ENCODE measurements at regions not wholly inside any gene's neighbourhood (a gene's known extent, or its start where the extent isn't known, plus 50 kb on each side); places are given as distances from the start of the nearest gene placed in this dataset.
"Not testable (repeated sequence)": the region's sequence is repeated elsewhere in the genome, so short reads cannot be mapped to it uniquely, and the experiment has no call there.

GRCh38 chr7:106376026-106376799 is 91.4 kb upstream of the NAMPT start:
- DNase-seq (ENCODE audit: low spot score), result no peak

DNA sequence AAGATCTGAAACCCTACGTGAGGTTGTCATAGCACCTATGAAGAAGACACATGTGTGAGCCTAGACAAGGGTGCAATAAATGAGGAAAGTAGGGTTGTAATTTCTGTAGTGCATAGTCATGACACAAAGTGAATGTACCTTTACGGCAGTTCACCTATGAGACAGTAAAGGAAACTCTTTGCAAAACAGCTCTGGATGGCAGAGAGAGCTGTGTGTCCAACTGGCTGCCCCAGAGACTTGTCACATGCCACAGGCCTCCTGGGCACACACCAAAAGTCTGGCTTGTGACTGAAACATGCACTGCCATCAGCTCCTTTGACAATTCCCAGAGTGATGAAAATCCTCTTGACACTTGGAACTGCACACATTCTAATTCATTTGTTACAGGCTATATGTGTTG is 90.7 kb upstream of the NAMPT start:
- DNase-seq (ENCODE audit: low spot score), result no peak

GRCh38 chr7:106374437-106374836 is 89.7 kb upstream of the NAMPT start:
- no peak for DNase-seq (ENCODE audit: low spot score)

DNA sequence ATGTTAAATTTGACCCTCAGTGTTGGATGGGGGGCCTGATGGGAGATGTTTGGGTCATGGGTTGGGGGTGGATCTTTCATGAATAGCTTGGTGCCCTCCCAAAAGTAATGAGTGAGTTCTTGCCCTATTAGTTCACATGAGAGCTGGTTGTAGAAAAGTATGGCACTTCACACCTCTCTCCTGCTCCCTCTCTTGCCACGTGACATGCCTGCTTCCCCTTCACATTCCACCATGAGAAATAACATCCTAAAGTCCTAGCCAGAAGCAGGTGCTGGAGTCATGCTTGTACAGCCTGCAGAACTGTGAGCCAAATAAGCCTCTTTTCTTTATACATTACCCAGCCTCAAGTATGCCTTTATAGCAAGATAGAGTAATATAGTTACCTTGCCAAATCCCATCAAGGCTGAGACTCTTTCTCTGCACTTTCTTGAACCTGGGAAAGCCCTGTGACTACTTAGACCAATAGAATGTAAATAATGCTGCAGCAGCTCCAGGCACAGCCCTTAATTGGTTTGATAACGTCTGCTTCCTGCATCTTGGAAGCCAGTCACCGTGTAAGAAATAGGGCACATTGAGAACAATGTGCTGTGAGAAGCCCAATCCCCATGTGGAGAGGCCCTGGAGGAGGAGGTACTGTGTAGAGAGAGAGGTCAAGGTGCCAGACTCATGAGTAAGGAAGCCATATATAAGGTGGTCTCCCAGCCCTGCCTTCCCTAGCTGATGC is 88.0 kb upstream of the NAMPT start:
- no peak for DNase-seq (ENCODE audit: low spot score)

- DNase-seq (ENCODE audit: low spot score), result no peak
Observed at GRCh38 chr7:106372126-106372525, 87.3 kb upstream of the NAMPT start.

DNA sequence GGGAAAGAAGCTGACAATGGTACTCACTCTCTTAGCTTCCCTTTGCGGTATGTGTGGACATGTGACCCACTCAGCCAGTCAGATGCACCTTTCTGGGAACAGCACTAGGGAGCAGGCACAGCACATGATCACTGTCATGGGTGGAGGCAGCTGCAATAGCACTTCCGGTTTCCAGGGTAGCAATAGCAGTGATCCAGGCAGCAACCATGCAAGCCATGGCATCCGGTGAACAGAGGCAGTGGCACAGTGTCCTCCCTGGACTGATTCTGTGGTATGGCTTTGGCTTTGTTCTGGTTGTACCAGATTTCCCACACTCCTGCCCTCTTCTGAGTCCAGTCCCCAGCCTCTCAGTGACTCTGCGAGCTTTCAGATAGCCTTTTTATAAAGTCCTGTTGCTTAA is 86.8 kb upstream of the NAMPT start:
- no peak for DNase-seq (ENCODE audit: low spot score)

DNA sequence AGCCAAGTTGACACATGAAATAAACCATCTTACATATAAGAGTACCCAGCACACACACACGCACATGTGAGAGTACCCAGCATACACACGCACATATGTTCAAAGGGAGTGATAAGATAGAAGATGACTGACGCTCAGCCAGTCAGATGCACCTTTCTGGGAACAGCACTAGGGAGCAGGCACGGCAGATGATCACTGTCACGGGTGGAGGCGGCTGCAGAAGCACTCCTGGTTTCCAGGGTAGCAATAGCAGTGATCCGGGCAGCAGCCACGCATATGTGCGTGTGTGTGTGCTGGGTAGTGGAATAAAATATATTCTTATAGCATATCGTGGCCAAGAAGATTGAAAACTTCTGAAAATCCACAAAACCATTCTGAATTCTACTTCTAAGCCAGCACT is 85.8 kb upstream of the NAMPT start:
- DNase-seq (ENCODE audit: low spot score), result no peak

GRCh38 chr7:106369816-106370215 is 85.0 kb upstream of the NAMPT start:
- DNase-seq (ENCODE audit: low spot score), result no peak

GRCh38 chr7:106369352-106369751 is 84.6 kb upstream of the NAMPT start:
- no peak for DNase-seq (ENCODE audit: low spot score)

DNA sequence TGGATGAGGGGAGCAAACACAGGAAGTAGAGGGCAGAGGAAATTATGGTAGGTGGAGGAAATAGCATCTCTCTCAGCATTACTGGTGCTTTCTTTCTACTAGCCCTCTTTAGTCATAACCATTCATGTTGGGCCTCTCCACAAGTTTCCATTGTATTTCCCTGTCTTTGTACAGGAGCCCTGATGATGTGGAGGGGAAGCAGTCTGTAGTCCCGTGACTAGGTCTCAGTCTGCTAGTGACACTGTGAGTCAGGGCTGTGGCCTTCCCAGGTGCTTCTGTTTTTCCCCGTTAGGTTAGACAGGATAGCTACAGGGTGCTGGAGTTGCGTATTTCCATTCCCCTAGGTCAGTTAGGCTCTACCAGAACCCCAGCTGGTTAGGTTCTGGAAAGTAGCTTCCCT is 82.9 kb upstream of the NAMPT start:
- no peak for DNase-seq (ENCODE audit: low spot score)

DNA sequence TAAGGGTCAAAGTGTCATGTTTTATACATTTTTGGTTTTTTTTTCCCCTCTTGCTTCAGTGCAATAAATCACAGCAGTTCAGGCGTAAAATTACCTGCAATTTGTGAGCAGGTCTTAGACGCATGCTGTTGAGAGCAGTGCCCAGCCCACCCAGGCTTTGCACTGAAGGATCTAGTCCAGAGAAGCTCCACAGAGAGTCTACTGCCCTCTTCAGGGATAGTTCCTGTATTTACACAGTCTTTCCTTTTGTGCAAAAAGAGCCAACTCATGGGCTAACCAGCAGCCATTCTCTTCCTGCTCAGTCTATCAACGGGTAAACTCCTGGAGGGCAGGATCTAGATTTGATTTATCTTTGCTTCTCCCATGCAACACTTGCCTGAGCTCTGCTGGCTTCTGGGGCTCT is 82.2 kb upstream of the NAMPT start:
- DNase-seq (ENCODE audit: low spot score), result no peak

- no peak for DNase-seq (ENCODE audit: low spot score)
Observed at GRCh38 chr7:106365252-106366005, 80.6 kb upstream of the NAMPT start.

DNA sequence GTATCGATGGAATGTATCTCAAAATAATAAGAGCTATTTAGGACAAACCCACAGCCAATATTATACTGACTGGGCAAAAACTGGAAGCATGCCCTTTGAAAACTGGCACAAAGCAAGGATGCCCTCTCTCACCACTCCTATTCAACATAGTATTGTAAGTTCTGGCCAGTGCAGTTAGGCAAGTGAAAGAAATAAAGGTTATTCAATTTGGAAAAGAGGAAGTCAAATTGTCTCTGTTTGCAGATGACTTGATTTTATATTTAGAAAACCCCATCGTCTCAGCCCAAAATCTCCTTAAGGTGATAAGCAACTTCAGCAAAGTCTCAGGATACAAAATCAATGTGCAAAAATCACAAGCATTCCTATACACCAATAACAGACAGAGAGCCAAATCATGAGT is 77.7 kb upstream of the NAMPT start:
- not testable (repeated sequence) for DNase-seq (ENCODE audit: low spot score)

GRCh38 chr7:106358103-106358663 is 73.4 kb upstream of the NAMPT start:
- DNase-seq (ENCODE audit: low spot score), result no peak

- DNase-seq (ENCODE audit: low spot score), result no peak
Observed at GRCh38 chr7:106357675-106358074, 72.9 kb upstream of the NAMPT start.

- DNase-seq (ENCODE audit: low spot score), result no peak
Observed at GRCh38 chr7:106354822-106355221, 70.0 kb upstream of the NAMPT start.

DNA sequence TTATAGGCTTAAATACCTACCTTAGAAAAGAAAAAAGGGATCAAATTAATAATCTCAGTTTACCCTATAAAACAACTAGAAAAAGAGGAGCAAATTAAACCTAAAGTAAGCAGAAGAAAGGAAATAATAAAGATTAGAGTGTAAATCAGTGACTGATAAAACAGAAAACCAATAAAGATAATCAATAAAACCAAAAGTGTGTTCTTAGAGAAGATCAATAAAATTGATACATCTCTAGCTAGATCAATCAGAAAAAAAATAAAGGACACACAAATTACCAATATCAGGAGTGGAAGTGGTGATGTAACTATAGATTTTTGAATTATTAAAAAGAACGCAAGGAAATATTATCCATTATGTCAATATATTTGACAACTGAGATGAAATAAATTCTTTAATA is 69.2 kb upstream of the NAMPT start:
- DNase-seq (ENCODE audit: low spot score), result no peak

- no peak for DNase-seq (ENCODE audit: low spot score)
Observed at GRCh38 chr7:106348231-106348630, 63.4 kb upstream of the NAMPT start.

- DNase-seq (ENCODE audit: low spot score), result no peak
Observed at GRCh38 chr7:106347229-106347833, 62.5 kb upstream of the NAMPT start.

- DNase-seq (ENCODE audit: low spot score), result peak; percentile 37
Observed at GRCh38 chr7:106346678-106347217, 62.0 kb upstream of the NAMPT start.

DNA sequence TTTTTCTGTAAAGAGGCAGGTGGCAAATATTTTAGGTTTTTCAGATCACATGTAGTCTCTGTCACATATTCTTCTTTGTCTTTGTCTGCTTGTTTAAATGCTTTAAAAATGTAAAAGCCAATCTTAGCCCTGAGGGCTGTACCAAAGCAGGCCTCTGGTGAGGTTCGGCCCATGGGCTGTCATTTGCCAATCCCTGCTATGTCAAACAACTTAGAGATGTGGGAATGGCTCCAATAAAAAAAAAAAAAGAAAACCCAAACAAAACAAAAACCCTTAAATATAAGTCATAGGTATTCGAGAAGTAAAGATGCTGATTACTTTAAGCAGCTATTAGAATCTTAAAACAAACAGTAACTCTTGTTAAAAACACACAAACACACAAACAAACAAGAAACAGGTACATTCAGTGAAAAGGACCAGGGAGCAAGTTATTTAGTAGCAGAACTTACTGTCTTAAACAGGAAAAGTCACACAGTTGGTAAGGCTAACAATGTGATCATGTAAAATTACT is 61.4 kb upstream of the NAMPT start:
- no peak for DNase-seq (ENCODE audit: low spot score)

All from mucosa of gallbladder (tissue), 1 donor.